ENCODE measurements at regions not wholly inside any gene's neighbourhood (a gene's known extent, or its start where the extent isn't known, plus 50 kb on each side); places are given as distances from the start of the nearest gene placed in this dataset.

- TF ChIP-seq POLR2A (IDR thresholded peaks at IDR 0.05; ENCODE audit: low read depth, low read length) (no peak), CTCF (conservative IDR thresholded peaks at IDR 0.05; ENCODE audit: low read depth, low read length) (no peak), MXI1 (IDR thresholded peaks at IDR 0.05; ENCODE audit: borderline replicate concordance, low read depth, low read length) (no peak), ELK1 (IDR thresholded peaks at IDR 0.05; ENCODE audit: borderline replicate concordance, low read depth, low read length) (no peak), BHLHE40 (IDR thresholded peaks at IDR 0.05; ENCODE audit: low read depth, low read length) (no peak), MAFK (IDR thresholded peaks at IDR 0.05; ENCODE audit: low read depth, low read length) (no peak), RAD21 (IDR thresholded peaks at IDR 0.05; ENCODE audit: low read length) (no peak)
Measured at GRCh38 chr12:130086248-130086647, 76.0 kb upstream of the FZD10 start.

All from IMR-90 (cell line).